ENCODE measurements at regions not wholly inside any gene's neighbourhood (a gene's known extent, or its start where the extent isn't known, plus 50 kb on each side); places are given as distances from the start of the nearest gene placed in this dataset.

- Histone ChIP-seq H3K4me3 (no peak overlapping the region), H3K9me3 (0 out of 3 replicates have a peak, but pooled peaks cover 3% of the 10 kb centered on the region), H3K4me1 (peaks cover 35% of the 10 kb centered on the region), H3K27ac (0 out of 6 replicates have a peak overlapping the region, but pooled peaks of 1 of the 2 experiments have one; percentile 34), H3K4me2 (no peak overlapping the region)
- WGBS (ENCODE audit: missing lambda C conversion rate): 81% methylated on average over 17 of the region's 17 CpGs
- TF ChIP-seq, protein P1, sequence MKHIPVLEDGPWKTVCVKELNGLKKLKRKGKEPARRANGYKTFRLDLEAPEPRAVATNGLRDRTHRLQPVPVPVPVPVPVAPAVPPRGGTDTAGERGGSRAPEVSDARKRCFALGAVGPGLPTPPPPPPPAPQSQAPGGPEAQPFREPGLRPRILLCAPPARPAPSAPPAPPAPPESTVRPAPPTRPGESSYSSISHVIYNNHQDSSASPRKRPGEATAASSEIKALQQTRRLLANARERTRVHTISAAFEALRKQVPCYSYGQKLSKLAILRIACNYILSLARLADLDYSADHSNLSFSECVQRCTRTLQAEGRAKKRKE (CRISPR knock-in tag; IDR thresholded peaks at IDR 0.05; ENCODE audit: low read depth): no peak
- TF ChIP-seq HES2 (IDR thresholded peaks at IDR 0.05): no peak
- TF ChIP-seq ZSCAN20 (CRISPR knock-in tag; IDR thresholded peaks at IDR 0.05): no peak
- TF ChIP-seq KDM5A (IDR thresholded peaks at IDR 0.05): no peak
- no peak for TF ChIP-seq HDAC2 (IDR thresholded peaks at IDR 0.05)
- no peak for TF ChIP-seq RARB (CRISPR knock-in tag; IDR thresholded peaks at IDR 0.05)
- TF ChIP-seq POLR2A (IDR thresholded peaks at IDR 0.05; ENCODE audit: low read length): no peak
- TF ChIP-seq RAD21 (conservative IDR thresholded peaks at IDR 0.05 in 1 of 2, IDR thresholded peaks at IDR 0.05 in 1 of 2): no peak
- ATAC-seq: peak; percentile 17 to 31; a peak in 4 of 6 replicates
- CTCF ChIA-PET: interaction anchor here (1.0 to 1.7 kb wide), 4 partner anchors 19 to 84 kb away, joined by 3 to 4 read pairs (median 4); no protein-coding TSS in a partner anchor
- DNase-seq (ENCODE audit: low read depth in 1 of 2, low spot score in 1 of 2): no peak
- no peak for FAIRE-seq
- POLR2A ChIA-PET: no interaction called here
These were observed 67.6 kb upstream of the AMPD3 start for GRCh38 chr11:10387206-10388083.

- TF ChIP-seq MAX (IDR thresholded peaks at IDR 0.05) (no peak), HOXB5 (CRISPR knock-in tag; IDR thresholded peaks at IDR 0.05) (no peak), RNF2 (IDR thresholded peaks at IDR 0.05; ENCODE audit: borderline replicate concordance, low read depth) (no peak), BCL3 (IDR thresholded peaks at IDR 0.05) (no peak), HDAC2 (IDR thresholded peaks at IDR 0.05) (no peak), CEBPB (IDR thresholded peaks at IDR 0.05) (no peak), CBX2 (IDR thresholded peaks at IDR 0.05; ENCODE audit: borderline replicate concordance, low read depth) (no peak), SREBF2 (IDR thresholded peaks at IDR 0.05) (no peak), RFX5 (IDR thresholded peaks at IDR 0.05) (no peak), JUNB (IDR thresholded peaks at IDR 0.05) (no peak), BHLHE40 (IDR thresholded peaks at IDR 0.05; ENCODE audit: low read depth, low read length) (no peak), ZSCAN20 (CRISPR knock-in tag; IDR thresholded peaks at IDR 0.05) (no peak), ZFP36 (IDR thresholded peaks at IDR 0.05; ENCODE audit: borderline replicate concordance, partially characterized antibody) (no peak), EHMT2 (IDR thresholded peaks at IDR 0.05; ENCODE audit: low read depth) (no peak), NFE2L2 (conservative IDR thresholded peaks at IDR 0.05; ENCODE audit: low read length) (no peak)
- TF ChIP-seq, protein P1 (CRISPR knock-in tag; IDR thresholded peaks at IDR 0.05; ENCODE audit: low read depth): no peak
- TF ChIP-seq, protein P2, sequence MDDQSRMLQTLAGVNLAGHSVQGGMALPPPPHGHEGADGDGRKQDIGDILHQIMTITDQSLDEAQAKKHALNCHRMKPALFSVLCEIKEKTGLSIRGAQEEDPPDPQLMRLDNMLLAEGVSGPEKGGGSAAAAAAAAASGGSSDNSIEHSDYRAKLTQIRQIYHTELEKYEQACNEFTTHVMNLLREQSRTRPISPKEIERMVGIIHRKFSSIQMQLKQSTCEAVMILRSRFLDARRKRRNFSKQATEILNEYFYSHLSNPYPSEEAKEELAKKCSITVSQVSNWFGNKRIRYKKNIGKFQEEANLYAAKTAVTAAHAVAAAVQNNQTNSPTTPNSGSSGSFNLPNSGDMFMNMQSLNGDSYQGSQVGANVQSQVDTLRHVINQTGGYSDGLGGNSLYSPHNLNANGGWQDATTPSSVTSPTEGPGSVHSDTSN (IDR thresholded peaks at IDR 0.05): no peak
- Histone ChIP-seq H3K4me1 (peaks cover 42% of the 10 kb centered on the region), H3K27ac (peak overlapping the region in 1 of 2 experiments; percentile 34; a peak in 1 of 6 replicates), H3K9me3 (no peaks in the 10 kb centered on the region), H3K4me2 (no peak overlapping the region), H3K4me3 (no peak overlapping the region)
- ChIA-PET POLR2A (no interaction called here), CTCF (interaction anchor here (1.0 to 1.7 kb wide), 3 partner anchors 18 to 84 kb away, joined by 3 to 4 read pairs (median 4); no protein-coding TSS in a partner anchor)
- ATAC-seq (no peak), FAIRE-seq (no peak), DNase-seq (ENCODE audit: low read depth in 1 of 2, low spot score in 1 of 2) (no peak)
- WGBS (ENCODE audit: missing lambda C conversion rate): 70% methylated on average over 5 of the region's 5 CpGs
These were observed 67.0 kb upstream of the AMPD3 start for GRCh38 chr11:10388101-10388500.
